C4-2B (cell line): ENCODE measurements at regions not wholly inside any gene's neighbourhood (a gene's known extent, or its start where the extent isn't known, plus 50 kb on each side); places are given as distances from the start of the nearest gene placed in this dataset.

ENCODE experiments used
- H3K27ac ChIP-seq: fragments of 450-650 bp; 2 replicates; pipeline ENCODE4 v1.5.1; 2017
- CTCF ChIP-seq: fragments of 450-650 bp; conservative IDR thresholded peaks from 2 replicates; pipeline ENCODE4 v1.5.1; 2017; ENCODE audit warnings: mild to moderate bottlenecking
- ZFX ChIP-seq: fragments of 450-650 bp; IDR thresholded peaks from 2 replicates; pipeline ENCODE4 v1.6.1; 2017

GRCh38 chr9:11821306-11821975 lies 871.7 kb upstream of the TYRP1 start:
- no peak overlapping the region for H3K27ac ChIP-seq
- TF ChIP-seq ZFX, result no peak
- no peak for TF ChIP-seq CTCF

GRCh38 chr9:11828201-11828600 lies 865.0 kb upstream of the TYRP1 start:
- no peak for TF ChIP-seq CTCF
- TF ChIP-seq ZFX, result no peak
- no peak overlapping the region for H3K27ac ChIP-seq

- TF ChIP-seq CTCF, result no peak
- no peak for TF ChIP-seq ZFX
- H3K27ac ChIP-seq, result no peak overlapping the region
Measured at GRCh38 chr9:11833056-11833455, 860.1 kb upstream of the TYRP1 start.

GRCh38 chr9:11868795-11869194 lies 824.4 kb upstream of the TYRP1 start:
- TF ChIP-seq ZFX (no peak), CTCF (no peak)

GRCh38 chr9:11871852-11872251 lies 821.3 kb upstream of the TYRP1 start:
- no peak overlapping the region for H3K27ac ChIP-seq
- no peak for TF ChIP-seq ZFX
- TF ChIP-seq CTCF, result no peak

More at GRCh38 chr9:11868795-11869194, 824.4 kb upstream of the TYRP1 start:
- H3K27ac ChIP-seq, result no peak overlapping the region

GRCh38 chr9:11872471-11872870 lies 820.7 kb upstream of the TYRP1 start:
- H3K27ac ChIP-seq, result no peak overlapping the region
- TF ChIP-seq ZFX, result no peak
- TF ChIP-seq CTCF, result no peak

- no peak for TF ChIP-seq CTCF
- no peak for TF ChIP-seq ZFX
- H3K27ac ChIP-seq, result no peak overlapping the region
Measured at GRCh38 chr9:11874414-11874813, 818.8 kb upstream of the TYRP1 start.
